ENCODE measurements at regions not wholly inside any gene's neighbourhood (a gene's known extent, or its start where the extent isn't known, plus 50 kb on each side); places are given as distances from the start of the nearest gene placed in this dataset.

- DNase-seq (ENCODE audit: low read depth), result no peak
- TF ChIP-seq, protein P1, sequence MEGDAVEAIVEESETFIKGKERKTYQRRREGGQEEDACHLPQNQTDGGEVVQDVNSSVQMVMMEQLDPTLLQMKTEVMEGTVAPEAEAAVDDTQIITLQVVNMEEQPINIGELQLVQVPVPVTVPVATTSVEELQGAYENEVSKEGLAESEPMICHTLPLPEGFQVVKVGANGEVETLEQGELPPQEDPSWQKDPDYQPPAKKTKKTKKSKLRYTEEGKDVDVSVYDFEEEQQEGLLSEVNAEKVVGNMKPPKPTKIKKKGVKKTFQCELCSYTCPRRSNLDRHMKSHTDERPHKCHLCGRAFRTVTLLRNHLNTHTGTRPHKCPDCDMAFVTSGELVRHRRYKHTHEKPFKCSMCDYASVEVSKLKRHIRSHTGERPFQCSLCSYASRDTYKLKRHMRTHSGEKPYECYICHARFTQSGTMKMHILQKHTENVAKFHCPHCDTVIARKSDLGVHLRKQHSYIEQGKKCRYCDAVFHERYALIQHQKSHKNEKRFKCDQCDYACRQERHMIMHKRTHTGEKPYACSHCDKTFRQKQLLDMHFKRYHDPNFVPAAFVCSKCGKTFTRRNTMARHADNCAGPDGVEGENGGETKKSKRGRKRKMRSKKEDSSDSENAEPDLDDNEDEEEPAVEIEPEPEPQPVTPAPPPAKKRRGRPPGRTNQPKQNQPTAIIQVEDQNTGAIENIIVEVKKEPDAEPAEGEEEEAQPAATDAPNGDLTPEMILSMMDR (IDR thresholded peaks at IDR 0.05; ENCODE audit: insufficient read depth, low read depth, low read length, missing control alignments), result no peak
- H3K4me3 ChIP-seq (ENCODE audit: low read depth, low read length), result no peak overlapping the region
Observed at GRCh38 chr12:4202918-4203317, 70.6 kb upstream of the CCND2 start.

DNA sequence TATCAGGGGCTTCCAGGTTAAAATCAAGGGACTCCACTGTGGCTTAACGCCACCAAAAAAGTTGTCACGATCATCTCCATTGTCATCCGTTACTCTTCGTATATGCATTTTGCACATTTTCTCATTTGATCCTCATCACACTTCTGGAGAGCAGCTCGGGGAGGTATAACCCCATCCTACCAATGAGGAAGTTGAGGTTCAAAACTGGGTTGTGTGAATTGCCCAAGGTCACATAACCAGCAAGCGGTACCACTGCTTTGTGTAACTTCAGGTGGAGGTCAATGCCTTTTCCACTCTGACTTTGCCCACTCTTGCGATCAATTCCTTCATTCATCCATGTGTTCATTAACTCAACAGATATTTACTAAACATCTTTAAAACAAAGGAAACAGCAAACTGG, 71.1 kb upstream of the CCND2 start:
- no peak overlapping the region for H3K4me3 ChIP-seq (ENCODE audit: low read depth, low read length)
- no peak for DNase-seq (ENCODE audit: low read depth)
- TF ChIP-seq, protein P1 (IDR thresholded peaks at IDR 0.05; ENCODE audit: insufficient read depth, low read depth, low read length, missing control alignments), result no peak

- TF ChIP-seq, protein P1 (IDR thresholded peaks at IDR 0.05; ENCODE audit: insufficient read depth, low read depth, low read length, missing control alignments), result no peak
- no peak overlapping the region for H3K4me3 ChIP-seq (ENCODE audit: low read depth, low read length)
- DNase-seq (ENCODE audit: low read depth), result no peak
Observed at GRCh38 chr12:4201333-4202100, 72.0 kb upstream of the CCND2 start.

GRCh38 chr12:4197922-4198763, 75.4 kb upstream of the CCND2 start:
- TF ChIP-seq, protein P1 (IDR thresholded peaks at IDR 0.05; ENCODE audit: insufficient read depth, low read depth, low read length, missing control alignments), result no peak
- no peak for DNase-seq (ENCODE audit: low read depth)
- no peak overlapping the region for H3K4me3 ChIP-seq (ENCODE audit: low read depth, low read length)

- DNase-seq (ENCODE audit: low read depth), result no peak
- TF ChIP-seq, protein P1 (IDR thresholded peaks at IDR 0.05; ENCODE audit: insufficient read depth, low read depth, low read length, missing control alignments), result no peak
- H3K4me3 ChIP-seq (ENCODE audit: low read depth, low read length), result no peak overlapping the region
Observed at GRCh38 chr12:4196805-4197420, 76.6 kb upstream of the CCND2 start.

DNA sequence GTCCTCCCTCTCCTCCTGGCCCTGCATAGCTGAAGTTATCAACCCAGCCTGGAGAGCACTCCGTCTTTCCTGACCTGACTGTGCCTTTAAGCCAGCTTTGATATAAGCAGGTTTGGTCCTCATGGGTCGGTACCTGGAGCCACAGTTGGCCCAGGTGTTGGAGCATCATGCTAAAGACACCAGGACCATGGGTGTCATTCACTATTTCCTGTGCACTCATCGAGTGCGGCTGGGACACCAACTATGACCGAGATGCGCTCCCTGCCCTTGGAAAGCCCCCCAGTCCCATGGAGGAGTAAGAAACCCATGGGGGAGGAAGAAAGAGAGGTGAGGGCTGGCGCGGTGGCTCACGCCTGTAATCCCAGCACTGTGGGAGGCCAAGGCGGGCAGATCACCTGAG, 78.9 kb upstream of the CCND2 start:
- H3K4me3 ChIP-seq (ENCODE audit: low read depth, low read length), result no peak overlapping the region
- TF ChIP-seq, protein P1 (IDR thresholded peaks at IDR 0.05; ENCODE audit: insufficient read depth, low read depth, low read length, missing control alignments), result no peak
- DNase-seq (ENCODE audit: low read depth), result no peak
